H7 (cell line): ENCODE measurements at regions not wholly inside any gene's neighbourhood (a gene's known extent, or its start where the extent isn't known, plus 50 kb on each side); places are given as distances from the start of the nearest gene placed in this dataset.
"Not testable (repeated sequence)": the region's sequence is repeated elsewhere in the genome, so short reads cannot be mapped to it uniquely, and the experiment has no call there.

Experiments used
- DNase-seq: peaks from one replicate; pipeline ENCODE4 v3.0.0; 2012
- H3K27me3 ChIP-seq: 2 replicates; pipeline ENCODE4 v1.6.0; 2011; ENCODE audit warnings: mild to moderate bottlenecking, low read length; ENCODE audit not compliant: control insufficient read depth, insufficient read depth
- H3K36me3 ChIP-seq: replicated peaks from 2 replicates; pipeline ENCODE4 v1.5.1; 2011; ENCODE audit warnings: low read length; ENCODE audit not compliant: control insufficient read depth, insufficient read depth
- H3K4me3 ChIP-seq: 2 replicates; pipeline ENCODE4 v1.5.1; 2011; ENCODE audit warnings: low read depth, mild to moderate bottlenecking, control low read depth, low read length, moderate library complexity; ENCODE audit not compliant: insufficient read depth

DNA sequence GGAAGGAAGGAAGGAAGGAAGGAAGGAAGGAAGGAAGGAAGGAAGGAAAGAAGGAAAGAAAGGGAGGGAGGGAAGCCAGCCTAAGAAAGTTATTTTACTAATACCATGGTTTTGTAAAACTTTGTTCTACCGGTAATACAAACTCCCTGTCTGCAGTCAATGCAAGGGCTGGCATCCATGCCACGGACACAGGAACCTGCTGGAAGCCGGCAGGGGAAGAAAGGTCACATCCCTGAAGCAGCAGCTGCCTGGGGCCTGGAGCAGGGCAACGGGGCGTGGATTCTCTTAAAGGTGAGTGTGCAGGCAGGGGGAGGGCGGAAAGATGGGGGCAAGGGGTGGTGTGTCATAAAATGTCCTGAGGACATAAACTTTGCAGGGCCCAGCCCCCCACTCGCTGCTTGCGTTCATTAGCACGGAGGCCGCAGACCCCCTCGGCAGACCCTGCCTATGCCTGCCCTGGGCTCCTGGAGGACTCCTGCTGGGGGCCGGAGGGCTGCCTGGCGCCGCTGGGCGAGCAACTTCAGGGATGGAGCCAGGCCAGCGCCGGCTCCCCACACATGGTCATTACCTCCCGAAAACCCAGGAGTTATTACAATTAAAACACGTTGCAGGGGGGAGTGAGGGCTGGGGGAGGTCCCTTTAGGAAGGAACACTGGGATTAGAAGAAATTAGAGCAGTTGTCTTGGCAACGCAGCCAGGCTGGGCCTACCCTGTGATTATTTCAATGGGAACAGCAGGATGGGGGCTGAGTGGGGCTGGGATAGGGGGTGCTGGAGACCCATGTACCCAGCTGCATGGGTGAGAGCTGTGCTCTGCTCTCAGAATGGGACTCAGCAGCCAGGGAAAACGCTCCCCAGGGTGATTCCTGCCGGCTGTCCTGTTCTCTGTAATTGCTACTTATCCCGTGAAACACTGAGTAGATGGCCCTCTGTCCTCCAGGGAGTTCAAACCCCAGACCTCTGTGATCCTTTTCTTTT is 257.9 kb downstream of the SOX9 start:
- DNase-seq = peak; percentile 72
- no peaks in the 10 kb centered on the region for H3K36me3 ChIP-seq
- no peak overlapping the region for H3K4me3 ChIP-seq
- no peaks in the 10 kb centered on the region for H3K27me3 ChIP-seq

DNA sequence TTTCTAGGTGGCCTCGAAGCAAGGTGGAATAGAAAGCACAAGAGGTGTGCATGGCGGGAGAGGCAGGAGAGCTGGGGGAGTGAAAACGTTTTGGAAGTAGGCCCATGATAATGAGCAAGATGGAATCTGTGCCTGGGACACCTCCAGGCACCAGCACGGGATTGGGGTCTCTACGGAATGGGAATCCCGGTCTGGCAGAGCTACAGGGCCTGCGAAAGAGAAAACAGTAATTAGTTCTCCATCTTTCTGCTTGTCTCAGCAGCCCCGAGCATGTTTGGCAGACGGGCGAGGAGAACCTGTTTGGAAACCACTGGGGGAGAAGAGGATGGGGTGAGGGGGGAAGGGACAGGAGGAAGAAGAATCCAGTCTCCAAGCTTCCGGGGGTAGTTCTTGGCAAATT is 258.7 kb downstream of the SOX9 start:
- Histone ChIP-seq H3K36me3 (no peaks in the 10 kb centered on the region), H3K27me3 (no peaks in the 10 kb centered on the region), H3K4me3 (no peak overlapping the region)
- no peak for DNase-seq

DNA sequence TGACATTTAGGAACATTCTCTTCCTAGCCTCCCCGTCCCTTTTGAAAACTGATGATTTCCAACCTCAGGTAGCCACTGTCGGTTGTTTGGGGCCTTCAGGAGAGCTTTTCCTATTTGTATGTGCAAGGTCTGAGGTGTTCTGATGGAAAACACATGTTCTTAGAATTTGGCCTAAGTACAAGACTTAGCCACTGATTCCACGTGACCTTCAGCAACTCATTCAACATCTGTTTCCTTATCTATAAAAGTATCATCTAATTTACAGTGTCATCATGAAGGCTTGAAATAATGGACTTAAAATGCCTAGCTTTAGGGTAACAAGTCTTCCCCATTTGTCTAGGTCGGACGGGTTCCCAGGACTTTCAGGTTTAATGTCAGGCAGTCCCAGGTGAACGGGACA is 259.3 kb downstream of the SOX9 start:
- no peak for DNase-seq
- no peaks in the 10 kb centered on the region for H3K27me3 ChIP-seq
- H3K36me3 ChIP-seq = no peaks in the 10 kb centered on the region
- H3K4me3 ChIP-seq = no peak overlapping the region

DNA sequence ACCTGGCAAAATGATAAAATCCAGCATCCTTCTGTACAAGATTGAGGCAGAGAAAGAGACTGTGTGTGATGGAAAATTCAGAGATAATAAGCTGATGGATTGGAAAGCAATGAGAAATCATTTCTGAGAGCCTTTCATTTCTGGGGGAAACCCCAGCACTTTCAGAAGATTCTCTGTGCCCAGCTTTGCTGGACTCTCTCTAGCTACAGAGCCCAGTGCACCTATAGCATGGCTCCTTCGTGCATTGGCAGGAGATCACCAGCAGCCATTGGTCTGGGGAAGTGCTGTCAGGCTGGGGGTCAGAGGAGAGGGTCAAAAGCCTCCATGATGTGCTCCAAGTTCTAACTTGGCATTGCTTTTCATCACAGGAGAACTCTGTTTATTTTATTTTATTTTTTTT is 259.9 kb downstream of the SOX9 start:
- H3K4me3 ChIP-seq = no peak overlapping the region
- no peaks in the 10 kb centered on the region; the same call in 1 of the 2 replicates for H3K27me3 ChIP-seq
- no peaks in the 10 kb centered on the region for H3K36me3 ChIP-seq
- no peak for DNase-seq

DNA sequence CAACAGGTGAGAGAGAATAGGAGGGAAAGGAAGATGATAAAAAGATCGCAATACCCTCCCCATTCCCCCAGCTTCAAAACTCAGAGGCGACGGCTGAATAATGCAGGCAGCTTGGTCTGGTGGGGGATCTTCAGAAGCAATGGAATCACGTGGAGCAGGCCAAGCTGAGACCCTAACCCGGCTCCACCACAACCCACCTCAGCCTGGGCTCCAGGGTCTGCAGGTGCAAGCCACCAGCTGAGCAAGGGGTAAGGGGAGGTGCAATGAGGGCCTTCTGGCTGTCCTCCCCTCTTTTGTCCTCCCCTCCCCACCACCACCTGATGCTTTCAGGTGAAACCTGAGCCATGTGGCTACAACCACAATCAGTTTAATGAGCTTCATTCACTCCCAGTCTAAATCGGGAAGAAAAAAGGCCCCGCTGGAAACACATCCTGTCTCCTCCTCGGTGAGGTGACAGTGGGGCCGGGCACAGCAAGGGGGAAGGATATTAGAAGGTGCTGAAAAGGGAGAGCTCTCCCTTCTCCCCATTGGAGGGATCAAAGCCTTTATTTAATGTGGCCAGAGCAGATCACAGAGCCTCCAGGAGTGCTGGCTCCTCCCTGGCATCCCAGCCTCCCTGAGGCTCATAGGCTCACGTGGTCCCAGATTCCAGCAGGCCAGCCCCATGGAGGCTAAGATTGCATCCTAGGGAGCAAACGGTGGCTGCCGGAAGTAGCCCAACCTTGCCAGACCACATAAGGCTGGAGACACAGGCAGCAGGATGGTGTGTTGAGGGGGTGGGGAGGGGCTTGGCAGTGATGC is 261.0 kb downstream of the SOX9 start:
- no peak overlapping the region for H3K4me3 ChIP-seq
- no peaks in the 10 kb centered on the region; the same call in 1 of the 2 replicates for H3K27me3 ChIP-seq
- H3K36me3 ChIP-seq = no peaks in the 10 kb centered on the region
- DNase-seq = peak; percentile 76

DNA sequence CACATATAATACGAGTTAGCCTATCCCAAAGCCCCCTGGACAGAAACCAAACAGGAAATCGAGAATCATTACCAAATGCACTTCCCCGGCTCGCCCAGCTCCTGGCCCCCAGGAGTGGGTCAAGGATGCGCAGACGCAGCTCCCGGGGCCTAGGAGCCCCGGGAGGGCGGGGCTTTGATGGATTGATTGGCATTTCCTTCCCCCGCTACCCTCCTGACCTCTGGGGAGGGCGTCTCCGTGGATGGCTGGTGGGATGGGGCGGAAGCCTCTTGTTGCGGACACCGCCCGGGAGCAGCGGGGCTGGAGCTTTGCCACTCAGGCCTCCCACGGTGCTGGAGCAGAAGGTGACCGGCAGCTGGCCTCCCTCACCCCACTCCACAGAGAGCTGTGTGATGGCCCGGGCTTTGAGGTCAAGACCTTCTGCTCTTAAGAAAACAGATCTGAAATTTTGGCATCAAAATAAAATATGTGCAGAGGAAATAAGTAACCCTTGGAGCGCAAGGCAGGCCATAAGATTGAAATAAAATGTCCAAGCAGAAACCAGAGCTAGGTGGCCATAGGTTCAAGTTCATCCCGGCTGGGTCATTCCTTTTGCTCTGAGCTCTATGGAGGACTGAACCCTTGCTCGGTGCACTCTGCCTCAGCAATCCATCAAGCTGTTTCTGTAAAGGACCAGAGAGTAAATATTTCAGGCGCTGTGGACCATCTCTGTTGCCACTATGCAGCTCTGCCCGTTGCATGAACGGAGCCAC is 262.3 kb downstream of the SOX9 start:
- H3K27me3 ChIP-seq = no peaks in the 10 kb centered on the region; the same call in 1 of the 2 replicates
- no peak overlapping the region for H3K4me3 ChIP-seq
- DNase-seq = peak; percentile 93
- H3K36me3 ChIP-seq = no peaks in the 10 kb centered on the region

DNA sequence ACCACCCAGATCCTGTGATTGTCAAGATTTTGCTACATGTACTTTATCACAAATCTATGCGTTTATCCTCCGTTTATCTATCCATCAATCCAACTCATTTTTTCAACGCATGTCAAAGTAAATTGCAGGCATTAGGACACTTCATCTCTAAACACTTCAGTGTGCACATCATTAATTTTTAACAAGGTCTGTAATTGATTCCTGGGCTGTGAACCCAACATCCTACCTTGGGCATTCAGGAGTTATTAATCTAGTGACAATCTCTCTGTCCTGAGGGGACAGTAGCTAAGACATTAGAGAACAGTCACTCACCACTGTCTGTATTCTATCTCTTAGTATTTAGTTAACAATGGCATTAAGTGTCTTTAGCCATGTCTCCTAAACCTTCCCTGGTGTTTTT is 264.7 kb downstream of the SOX9 start:
- H3K27me3 ChIP-seq = no peaks in the 10 kb centered on the region; the same call in 1 of the 2 replicates
- no peak for DNase-seq
- H3K4me3 ChIP-seq = no peak overlapping the region
- no peaks in the 10 kb centered on the region for H3K36me3 ChIP-seq

DNA sequence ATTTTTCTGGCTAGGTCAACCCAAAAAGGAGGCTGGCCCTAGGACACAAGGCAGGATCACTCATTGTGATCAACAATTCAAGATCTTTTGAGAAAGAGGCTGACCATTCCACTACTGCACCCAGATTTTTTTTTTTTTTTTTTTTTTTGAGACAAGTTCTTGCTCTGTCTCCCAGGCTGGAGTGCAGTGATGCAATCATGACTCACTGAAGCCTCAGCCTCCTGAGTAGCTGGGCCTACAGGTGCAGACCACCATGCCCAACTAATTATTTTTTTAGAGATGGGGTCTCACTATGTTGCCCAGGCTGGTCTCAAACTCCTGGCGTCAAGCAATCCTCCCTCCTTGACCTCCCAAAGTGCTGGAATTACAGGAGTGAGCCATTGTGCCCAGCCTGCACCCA is 265.4 kb downstream of the SOX9 start:
- DNase-seq, H3K4me3 ChIP-seq, H3K27me3 ChIP-seq, H3K36me3 ChIP-seq: not testable (repeated sequence)

DNA sequence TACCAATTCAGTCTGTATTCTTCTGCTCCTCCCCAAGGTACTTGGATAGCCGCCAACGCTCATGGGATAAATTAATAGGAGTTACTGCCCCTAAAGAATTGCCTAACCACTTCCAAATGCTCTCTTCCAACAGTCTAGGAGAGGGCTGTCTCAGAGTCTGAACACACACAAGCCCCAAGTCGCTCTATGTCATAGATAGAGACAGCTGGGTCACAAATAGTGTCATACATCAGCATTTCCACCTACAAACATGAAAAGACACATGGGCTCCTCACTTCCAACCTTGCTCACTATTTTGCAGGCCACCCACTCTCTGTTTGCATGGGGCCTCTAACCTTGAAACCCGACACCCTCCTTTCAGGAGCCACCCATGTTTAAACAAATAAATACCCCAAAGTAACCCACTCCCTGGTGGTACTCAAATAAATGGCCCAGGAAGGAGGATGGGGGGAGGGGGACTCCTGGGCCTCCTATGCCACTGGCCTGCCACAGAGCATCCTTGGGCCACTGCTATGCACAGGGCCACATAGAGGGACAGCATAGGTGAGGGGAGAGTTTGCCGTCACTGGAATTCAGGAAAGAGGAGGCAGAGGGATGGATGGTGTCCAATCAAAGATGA is 265.9 kb downstream of the SOX9 start:
- peak; percentile 61 for DNase-seq
- no peaks in the 10 kb centered on the region for H3K36me3 ChIP-seq
- no peaks in the 10 kb centered on the region; the same call in 1 of the 2 replicates for H3K27me3 ChIP-seq
- H3K4me3 ChIP-seq = no peak overlapping the region

DNA sequence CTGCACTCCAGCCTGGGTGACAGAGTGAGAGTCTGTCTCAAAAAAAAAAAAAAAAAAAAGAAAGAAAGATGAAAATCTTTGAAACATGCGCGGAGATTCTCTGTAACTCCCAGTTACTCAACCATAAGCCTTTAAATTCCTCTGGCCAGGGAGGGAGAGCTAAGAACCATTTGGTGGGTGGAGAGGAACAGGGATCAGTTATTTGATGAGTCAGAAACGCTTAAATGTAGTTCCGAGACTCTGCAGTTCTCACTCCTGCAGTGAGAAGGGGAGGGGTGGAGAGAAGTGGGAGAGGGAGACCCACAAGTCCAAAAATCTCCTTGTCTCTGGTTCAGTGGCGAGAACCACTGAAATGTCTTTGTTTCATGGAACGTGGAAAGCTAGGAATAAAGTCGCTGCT is 266.7 kb downstream of the SOX9 start:
- DNase-seq = no peak
- Histone ChIP-seq H3K4me3 (no peak overlapping the region), H3K36me3 (no peaks in the 10 kb centered on the region), H3K27me3 (no peaks in the 10 kb centered on the region; the same call in 1 of the 2 replicates)

DNA sequence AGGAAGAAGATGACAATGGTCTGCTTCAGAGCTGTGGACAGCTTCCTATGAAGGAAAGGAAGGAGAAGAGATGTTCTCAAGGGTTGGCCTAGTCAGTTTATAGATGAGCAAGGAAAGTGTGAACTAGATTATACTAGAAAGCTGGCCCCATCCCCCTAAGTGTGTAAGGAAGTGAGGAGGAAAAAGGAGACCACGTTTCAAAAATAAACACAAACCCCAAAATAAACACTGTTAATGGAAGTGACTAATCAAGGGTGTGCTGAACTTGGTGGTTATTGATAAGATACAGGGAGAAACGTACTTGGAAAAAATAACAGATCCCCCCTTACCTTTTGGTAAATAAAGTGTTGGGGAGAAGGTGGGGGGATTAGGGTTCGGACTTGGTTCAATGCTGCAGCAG is 267.1 kb downstream of the SOX9 start:
- H3K36me3 ChIP-seq = no peaks in the 10 kb centered on the region
- no peaks in the 10 kb centered on the region; the same call in 1 of the 2 replicates for H3K27me3 ChIP-seq
- H3K4me3 ChIP-seq = no peak overlapping the region
- no peak for DNase-seq

DNA sequence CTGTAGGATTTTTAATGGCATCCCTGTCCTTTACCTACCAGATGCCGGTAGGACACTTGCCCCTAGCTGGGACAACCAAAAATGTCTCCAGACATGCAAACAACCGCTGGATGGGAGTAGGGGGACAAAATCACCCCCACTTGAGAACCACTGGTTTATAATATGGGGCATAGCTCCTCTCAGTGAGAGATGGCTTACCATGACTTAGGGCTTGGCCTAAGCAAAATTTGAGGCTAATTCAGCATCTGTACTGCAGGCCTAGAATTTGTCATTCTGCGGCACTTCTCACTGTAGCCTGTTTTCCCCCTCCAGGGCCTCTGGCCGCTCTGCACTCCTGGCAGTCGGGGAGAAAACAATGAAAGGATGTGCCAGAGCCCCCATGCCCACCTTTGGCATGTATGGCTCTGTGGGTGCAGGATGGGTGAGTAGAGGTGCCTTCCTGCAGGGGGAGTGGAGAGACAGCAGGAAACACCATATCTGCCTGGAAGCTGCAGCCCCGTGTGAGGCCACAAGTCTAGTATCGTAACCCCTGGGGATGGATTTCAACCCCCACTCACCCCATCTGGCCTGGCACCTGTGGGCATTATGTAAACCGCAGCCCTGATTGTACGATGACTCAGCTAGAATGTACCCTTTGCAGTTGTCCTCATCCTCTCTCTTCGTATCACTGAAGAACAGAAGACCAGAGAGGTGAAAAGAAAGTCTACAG is 268.1 kb downstream of the SOX9 start:
- DNase-seq = no peak
- H3K27me3 ChIP-seq = no peaks in the 10 kb centered on the region; the same call in none of the 2 replicates
- H3K4me3 ChIP-seq = no peak overlapping the region
- H3K36me3 ChIP-seq = no peaks in the 10 kb centered on the region

DNA sequence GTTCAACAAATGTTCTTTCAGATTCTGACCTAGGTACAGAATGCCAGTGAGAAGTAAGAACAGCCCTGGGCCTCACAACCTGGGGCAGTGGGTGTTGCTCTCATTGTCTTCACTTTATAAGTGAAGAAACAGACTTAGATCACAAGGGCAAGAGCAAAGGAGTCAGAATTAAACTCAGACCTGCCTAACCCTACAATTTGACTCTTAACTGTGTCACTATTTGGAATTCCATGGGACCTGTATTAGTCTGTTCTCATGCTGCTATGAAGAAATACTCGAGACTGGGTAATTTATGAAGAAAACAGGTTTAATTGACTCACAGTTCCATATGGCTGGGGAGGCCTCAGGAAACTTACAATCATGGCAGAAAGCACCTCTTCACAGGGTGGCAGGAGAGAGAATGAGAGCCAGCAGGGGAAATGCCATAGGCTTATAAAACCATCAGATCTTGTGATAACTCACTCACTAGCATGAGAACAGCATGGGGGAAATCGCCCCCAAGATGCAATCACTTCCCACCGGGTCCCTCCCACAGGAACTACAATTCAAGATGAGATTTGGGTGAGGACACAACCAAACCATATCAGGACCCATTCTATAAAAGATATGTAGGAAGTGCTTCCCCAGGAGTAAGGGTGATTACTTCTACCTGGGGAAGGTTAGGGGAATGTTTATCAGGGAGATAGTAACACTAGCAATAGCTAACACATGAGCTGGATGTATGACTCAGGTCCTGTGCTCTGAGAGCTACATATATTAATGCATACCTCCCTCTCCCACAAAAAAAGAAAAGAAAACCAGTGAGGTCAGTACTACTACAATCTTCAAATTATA is 270.1 kb downstream of the SOX9 start:
- no peaks in the 10 kb centered on the region; the same call in 1 of the 2 replicates for H3K27me3 ChIP-seq
- H3K36me3 ChIP-seq = no peaks in the 10 kb centered on the region
- no peak overlapping the region for H3K4me3 ChIP-seq
- DNase-seq = no peak
